ENCODE measurements at regions not wholly inside any gene's neighbourhood (a gene's known extent, or its start where the extent isn't known, plus 50 kb on each side); places are given as distances from the start of the nearest gene placed in this dataset.

- intact Hi-C loops (cut with micrococcal nuclease; ENCODE audit: unreplicated experiment) (no loop called here), in situ Hi-C loops (cut with MboI) (no loop called here)
- TF ChIP-seq BACH1 (IDR thresholded peaks at IDR 0.05; ENCODE audit: borderline replicate concordance) (no peak), BHLHE40 (IDR thresholded peaks at IDR 0.05; ENCODE audit: borderline replicate concordance in 1 of 2, low read depth in 2 of 2, low read length in 1 of 2) (no peak), EZH2 (IDR thresholded peaks at IDR 0.05; ENCODE audit: borderline replicate concordance, control insufficient read depth, low read depth, low read length) (no peak), PML (IDR thresholded peaks at IDR 0.05; ENCODE audit: low read length) (no peak), ATF3 (IDR thresholded peaks at IDR 0.05; ENCODE audit: borderline replicate concordance, extremely low read depth, low read depth, low read length) (no peak), NFYB (IDR thresholded peaks at IDR 0.05; ENCODE audit: insufficient read depth, low read depth, low read length) (no peak), HDGF (IDR thresholded peaks at IDR 0.05) (no peak), CREM (IDR thresholded peaks at IDR 0.05; ENCODE audit: low read depth) (no peak), USF1 (IDR thresholded peaks at IDR 0.05; ENCODE audit: borderline replicate concordance, extremely low read length, insufficient read depth, low read depth, low read length) (no peak), YBX1 (IDR thresholded peaks at IDR 0.05) (no peak), JUND (IDR thresholded peaks at IDR 0.05; ENCODE audit: low read depth, low read length) (no peak), MYC (IDR thresholded peaks at IDR 0.05; ENCODE audit: insufficient read depth, insufficient read length, insufficient replicate concordance, low read length, severe bottlenecking) (no peak)
- TF ChIP-seq, protein P1, sequence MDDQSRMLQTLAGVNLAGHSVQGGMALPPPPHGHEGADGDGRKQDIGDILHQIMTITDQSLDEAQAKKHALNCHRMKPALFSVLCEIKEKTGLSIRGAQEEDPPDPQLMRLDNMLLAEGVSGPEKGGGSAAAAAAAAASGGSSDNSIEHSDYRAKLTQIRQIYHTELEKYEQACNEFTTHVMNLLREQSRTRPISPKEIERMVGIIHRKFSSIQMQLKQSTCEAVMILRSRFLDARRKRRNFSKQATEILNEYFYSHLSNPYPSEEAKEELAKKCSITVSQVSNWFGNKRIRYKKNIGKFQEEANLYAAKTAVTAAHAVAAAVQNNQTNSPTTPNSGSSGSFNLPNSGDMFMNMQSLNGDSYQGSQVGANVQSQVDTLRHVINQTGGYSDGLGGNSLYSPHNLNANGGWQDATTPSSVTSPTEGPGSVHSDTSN (IDR thresholded peaks at IDR 0.05; ENCODE audit: insufficient replicate concordance, low read depth, low read length): no peak
- WGBS (ENCODE audit: insufficient coverage, insufficient replicate concordance, low lambda C conversion rate, missing lambda C conversion rate): 0% methylated on average over 1 of the region's 1 CpG
- no peak for DNase-seq (ENCODE audit: low read depth, low spot score)
- no peak overlapping the region for H2AFZ ChIP-seq (ENCODE audit: control insufficient read depth, low read depth, low read length)
- H3K4me3 ChIP-seq: no peak overlapping the region
- no peak overlapping the region for H3K27ac ChIP-seq (ENCODE audit: control insufficient read depth, insufficient read depth)
- no peak for FAIRE-seq
- H3K36me3 ChIP-seq (ENCODE audit: control insufficient read depth in 2 of 2, insufficient read depth in 2 of 2, low read length in 1 of 2): no peaks in the 10 kb centered on the region
- H3K9me3 ChIP-seq (replicated peaks; ENCODE audit: control insufficient read depth, insufficient read depth, low read length): no peaks in the 10 kb centered on the region
- no peaks in the 10 kb centered on the region for H4K20me1 ChIP-seq (ENCODE audit: control insufficient read depth, insufficient read depth)
- H3K4me1 ChIP-seq (ENCODE audit: control insufficient read depth, insufficient read depth, low read length): no peaks in the 10 kb centered on the region
- no peaks in the 10 kb centered on the region for H3K79me2 ChIP-seq (ENCODE audit: control insufficient read depth, insufficient read depth, low read length)
- SMC1A ChIA-PET (ENCODE audit: uncharacterized antibody, unreplicated experiment): no interaction called here
- H3K27me3 ChIP-seq (replicated peaks in 1 of 2; ENCODE audit: control insufficient read depth in 2 of 2, insufficient read depth in 2 of 2, low read length in 1 of 2): no peaks in the 10 kb centered on the region
- RAD21 ChIA-PET (ENCODE audit: unreplicated experiment): no interaction called here
- no peak for ATAC-seq
- POLR2A ChIA-PET: no interaction called here
- no TSS peak for BruUV-seq (replicated peaks)
- CTCF ChIA-PET: no interaction called here
- H3K4me2 ChIP-seq (ENCODE audit: control insufficient read depth, insufficient read depth): no peak overlapping the region
- no peak overlapping the region for H3K9ac ChIP-seq (ENCODE audit: control insufficient read depth, insufficient read depth, low read length)
These were observed 54.5 kb upstream of the AASS start for GRCh38 chr7:122198581-122198980.

Measured in GM12878 (cell line).